Uterus (tissue), 3 donors: ENCODE measurements at regions not wholly inside any gene's neighbourhood (a gene's known extent, or its start where the extent isn't known, plus 50 kb on each side); places are given as distances from the start of the nearest gene placed in this dataset.

ENCODE experiments used
- DNase-seq, 2 donors: peaks; one replicate each; pipeline ENCODE4 v3.0.0-alpha.2; 2019 to 2020
- H3K27ac ChIP-seq, 2 donors: fragments of 200-600 bp; sonication (generic); 1 replicate in 1 of 2; 2 replicates in 1 of 2; pipeline ENCODE4 v1.5.1; 2016 to 2018
- H3K27me3 ChIP-seq, 2 donors: fragments of 200-600 bp; sonication (generic); one replicate each; pipeline ENCODE4 v1.5.1; 2018 to 2019; ENCODE audit warnings: control low read depth in 1 of 2
- H3K36me3 ChIP-seq, 2 donors: fragments of 200-600 bp; sonication (generic); one replicate each; pipeline ENCODE4 v1.5.1; 2019; ENCODE audit warnings: control low read depth in 1 of 2
- H3K4me1 ChIP-seq, 2 donors: fragments of 200-600 bp; sonication (generic); one replicate each; pipeline ENCODE4 v1.5.1; 2018 to 2019; ENCODE audit warnings: control low read depth in 1 of 2
- H3K4me3 ChIP-seq, 2 donors: fragments of 200-600 bp; sonication (generic); 1 replicate in 1 of 2; 2 replicates in 1 of 2; pipeline ENCODE4 v1.5.1; 2018 to 2019; ENCODE audit warnings: mild to moderate bottlenecking in 1 of 2
- H3K9me3 ChIP-seq, 2 donors: fragments of 200-600 bp; sonication (generic); one replicate each; pipeline ENCODE4 v1.5.1; 2019; ENCODE audit warnings: control low read depth in 1 of 2
- CTCF ChIP-seq, 4 experiments: fragments of 200-600 bp in 2 of 4; fragments of 450-650 bp in 2 of 4; sonication (generic) in 2 of 4; IDR thresholded peaks; one replicate each; pipeline ENCODE4 v1.5.1; 2016 to 2019; ENCODE audit warnings: antibody characterized with exemption in 4 of 4, mild to moderate bottlenecking in 2 of 4, moderate library complexity in 1 of 4
- POLR2A ChIP-seq, 2 donors: fragments of 450-650 bp; IDR thresholded peaks; one replicate each; pipeline ENCODE4 v1.6.1; 2016; ENCODE audit warnings: antibody characterized with exemption in 2 of 2, mild to moderate bottlenecking in 1 of 2, moderate library complexity in 1 of 2
- intact Hi-C: fragments of 100-400 bp; cut with DNase I; formaldehyde crosslinking; loops from one replicate; pipeline ENCODE4 v1.15.1; 2023; ENCODE audit warnings: low total_unique reads
- donor health status: DM: yes; HTN: yes; CAD: no.

- TF ChIP-seq POLR2A (IDR thresholded peaks at IDR 0.05) (no peak), CTCF (IDR thresholded peaks at IDR 0.05) (no peak)
- H3K27me3 ChIP-seq, result no peaks in the 10 kb centered on the region
- DNase-seq, result no peak
- no peak overlapping the region for H3K27ac ChIP-seq
- H3K4me1 ChIP-seq, result no peaks in the 10 kb centered on the region
- intact Hi-C loops, result no loop called here
- H3K9me3 ChIP-seq, result no peaks in the 10 kb centered on the region
- no peaks in the 10 kb centered on the region for H3K36me3 ChIP-seq
- no peak overlapping the region for H3K4me3 ChIP-seq
Measured at GRCh38 chr3:117932441-117932840, 1102.2 kb downstream of the IGSF11 start.

- intact Hi-C loops, result no loop called here
Measured at GRCh38 chr3:117936159-117936558, 1098.5 kb downstream of the IGSF11 start.

GRCh38 chr3:117938974-117939373, 1095.7 kb downstream of the IGSF11 start:
- intact Hi-C loops, result no loop called here

More at GRCh38 chr3:117936159-117936558, 1098.5 kb downstream of the IGSF11 start:
- no peak for DNase-seq
- no peaks in the 10 kb centered on the region for H3K9me3 ChIP-seq
- no peaks in the 10 kb centered on the region for H3K4me1 ChIP-seq
- no peaks in the 10 kb centered on the region for H3K36me3 ChIP-seq
- H3K4me3 ChIP-seq, result no peak overlapping the region
- no peak overlapping the region for H3K27ac ChIP-seq
- H3K27me3 ChIP-seq, result no peaks in the 10 kb centered on the region
- no peak for TF ChIP-seq POLR2A (IDR thresholded peaks at IDR 0.05)
- no peak for TF ChIP-seq CTCF (IDR thresholded peaks at IDR 0.05)

GRCh38 chr3:117939425-117940027, 1095.1 kb downstream of the IGSF11 start:
- Histone ChIP-seq H3K9me3 (no peaks in the 10 kb centered on the region), H3K36me3 (no peaks in the 10 kb centered on the region), H3K27ac (no peak overlapping the region), H3K27me3 (no peaks in the 10 kb centered on the region), H3K4me1 (no peaks in the 10 kb centered on the region), H3K4me3 (no peak overlapping the region)
- DNase-seq, result no peak
- intact Hi-C loops, result no loop called here
- TF ChIP-seq POLR2A (IDR thresholded peaks at IDR 0.05) (no peak), CTCF (IDR thresholded peaks at IDR 0.05) (no peak)

More at GRCh38 chr3:117938974-117939373, 1095.7 kb downstream of the IGSF11 start:
- H3K27ac ChIP-seq, result no peak overlapping the region
- no peak overlapping the region for H3K4me3 ChIP-seq
- no peaks in the 10 kb centered on the region for H3K4me1 ChIP-seq
- no peak for DNase-seq
- H3K9me3 ChIP-seq, result no peaks in the 10 kb centered on the region
- no peaks in the 10 kb centered on the region for H3K36me3 ChIP-seq
- H3K27me3 ChIP-seq, result no peaks in the 10 kb centered on the region
- no peak for TF ChIP-seq POLR2A (IDR thresholded peaks at IDR 0.05)
- no peak for TF ChIP-seq CTCF (IDR thresholded peaks at IDR 0.05)

- no peak overlapping the region for H3K27ac ChIP-seq
- TF ChIP-seq POLR2A (IDR thresholded peaks at IDR 0.05), result no peak
- no peak for TF ChIP-seq CTCF (IDR thresholded peaks at IDR 0.05)
- H3K4me1 ChIP-seq, result no peaks in the 10 kb centered on the region
- DNase-seq, result no peak
- no peaks in the 10 kb centered on the region for H3K9me3 ChIP-seq
- no peaks in the 10 kb centered on the region for H3K36me3 ChIP-seq
- H3K4me3 ChIP-seq, result no peak overlapping the region
- H3K27me3 ChIP-seq, result no peaks in the 10 kb centered on the region
- intact Hi-C loops, result no loop called here
Measured at GRCh38 chr3:117941015-117941414, 1093.6 kb downstream of the IGSF11 start.
